Prostate gland (tissue), 2 donors: ENCODE measurements at regions not wholly inside any gene's neighbourhood (a gene's known extent, or its start where the extent isn't known, plus 50 kb on each side); places are given as distances from the start of the nearest gene placed in this dataset.

Experiments
- POLR2A ChIP-seq: fragments of 450-650 bp; IDR thresholded peaks from one replicate; pipeline ENCODE4 v1.6.1; 2016; ENCODE audit warnings: antibody characterized with exemption, mild to moderate bottlenecking
- POLR2AphosphoS5 ChIP-seq: sonication (generic); formaldehyde crosslinking; IDR thresholded peaks from one replicate; pipeline ENCODE4 v1.6.1; 2017; ENCODE audit warnings: antibody characterized with exemption
- TF ChIP-seq, protein P1 (sequence below), 4 experiments: fragments of 200-600 bp in 2 of 4; fragments of 450-650 bp in 2 of 4; sonication (generic) in 2 of 4; IDR thresholded peaks; 1 replicate in 3 of 4; 2 replicates in 1 of 4; pipeline ENCODE4 v1.5.1; 2016 to 2019; ENCODE audit warnings: antibody characterized with exemption in 4 of 4, mild to moderate bottlenecking in 2 of 4, moderate library complexity in 2 of 4

DNA sequence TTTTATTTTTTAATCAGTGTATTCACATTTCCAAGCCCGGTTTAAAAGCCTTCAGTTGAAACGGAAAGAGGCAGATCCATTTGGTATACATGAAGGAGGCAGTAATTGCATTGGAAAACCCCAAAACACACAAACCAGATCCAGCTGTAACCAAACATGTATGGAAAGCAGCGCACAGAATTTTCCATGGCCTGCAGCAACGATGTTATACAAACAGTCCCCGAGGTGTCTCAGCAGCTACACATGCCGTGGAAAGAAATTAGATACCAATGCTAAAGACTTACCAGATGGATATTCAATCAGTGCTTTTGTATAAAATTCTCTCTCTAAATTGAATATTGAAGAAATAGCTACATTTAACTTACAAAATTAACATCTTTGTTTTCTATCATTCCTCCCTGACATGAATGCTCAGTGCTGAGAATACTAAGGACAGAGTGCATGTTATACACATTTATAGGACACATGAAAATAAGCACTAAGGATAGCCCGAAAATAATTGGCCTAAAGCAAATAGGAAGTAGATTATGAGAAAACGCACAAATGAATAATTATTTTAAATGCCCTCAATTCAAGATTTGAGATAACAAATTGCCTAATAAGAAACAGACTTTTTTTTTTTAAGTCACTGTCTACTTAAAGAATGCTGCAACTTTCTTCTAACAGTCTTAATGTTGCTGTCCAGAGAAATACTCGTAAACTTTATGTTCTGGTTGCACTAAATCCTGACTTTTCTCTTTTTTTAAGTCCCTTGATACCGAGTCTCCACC lies 713.1 kb downstream of the HDGFL1 start:
- TF ChIP-seq POLR2AphosphoS5, result no peak
- TF ChIP-seq, protein P1, sequence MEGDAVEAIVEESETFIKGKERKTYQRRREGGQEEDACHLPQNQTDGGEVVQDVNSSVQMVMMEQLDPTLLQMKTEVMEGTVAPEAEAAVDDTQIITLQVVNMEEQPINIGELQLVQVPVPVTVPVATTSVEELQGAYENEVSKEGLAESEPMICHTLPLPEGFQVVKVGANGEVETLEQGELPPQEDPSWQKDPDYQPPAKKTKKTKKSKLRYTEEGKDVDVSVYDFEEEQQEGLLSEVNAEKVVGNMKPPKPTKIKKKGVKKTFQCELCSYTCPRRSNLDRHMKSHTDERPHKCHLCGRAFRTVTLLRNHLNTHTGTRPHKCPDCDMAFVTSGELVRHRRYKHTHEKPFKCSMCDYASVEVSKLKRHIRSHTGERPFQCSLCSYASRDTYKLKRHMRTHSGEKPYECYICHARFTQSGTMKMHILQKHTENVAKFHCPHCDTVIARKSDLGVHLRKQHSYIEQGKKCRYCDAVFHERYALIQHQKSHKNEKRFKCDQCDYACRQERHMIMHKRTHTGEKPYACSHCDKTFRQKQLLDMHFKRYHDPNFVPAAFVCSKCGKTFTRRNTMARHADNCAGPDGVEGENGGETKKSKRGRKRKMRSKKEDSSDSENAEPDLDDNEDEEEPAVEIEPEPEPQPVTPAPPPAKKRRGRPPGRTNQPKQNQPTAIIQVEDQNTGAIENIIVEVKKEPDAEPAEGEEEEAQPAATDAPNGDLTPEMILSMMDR (IDR thresholded peaks at IDR 0.05), result no peak
- TF ChIP-seq POLR2A, result no peak
